NOMO-1 (cell line): ENCODE measurements at regions not wholly inside any gene's neighbourhood (a gene's known extent, or its start where the extent isn't known, plus 50 kb on each side); places are given as distances from the start of the nearest gene placed in this dataset.
"Not testable (repeated sequence)": the region's sequence is repeated elsewhere in the genome, so short reads cannot be mapped to it uniquely, and the experiment has no call there.

Source experiments
- DNase-seq, 2 experiments: peaks; one replicate each; lab custom pipeline; 2025; ENCODE audit not compliant: unreplicated experiment in 2 of 2; lab: John Stamatoyannopoulos, UW

- peak; percentile 20 to 25 for DNase-seq
These were observed 73.6 kb upstream of the CYP1B1 start for GRCh38 chr2:38149531-38149930.

GRCh38 chr2:38148501-38148900 is 72.5 kb upstream of the CYP1B1 start:
- DNase-seq, result peak; percentile 60 to 83

DNA sequence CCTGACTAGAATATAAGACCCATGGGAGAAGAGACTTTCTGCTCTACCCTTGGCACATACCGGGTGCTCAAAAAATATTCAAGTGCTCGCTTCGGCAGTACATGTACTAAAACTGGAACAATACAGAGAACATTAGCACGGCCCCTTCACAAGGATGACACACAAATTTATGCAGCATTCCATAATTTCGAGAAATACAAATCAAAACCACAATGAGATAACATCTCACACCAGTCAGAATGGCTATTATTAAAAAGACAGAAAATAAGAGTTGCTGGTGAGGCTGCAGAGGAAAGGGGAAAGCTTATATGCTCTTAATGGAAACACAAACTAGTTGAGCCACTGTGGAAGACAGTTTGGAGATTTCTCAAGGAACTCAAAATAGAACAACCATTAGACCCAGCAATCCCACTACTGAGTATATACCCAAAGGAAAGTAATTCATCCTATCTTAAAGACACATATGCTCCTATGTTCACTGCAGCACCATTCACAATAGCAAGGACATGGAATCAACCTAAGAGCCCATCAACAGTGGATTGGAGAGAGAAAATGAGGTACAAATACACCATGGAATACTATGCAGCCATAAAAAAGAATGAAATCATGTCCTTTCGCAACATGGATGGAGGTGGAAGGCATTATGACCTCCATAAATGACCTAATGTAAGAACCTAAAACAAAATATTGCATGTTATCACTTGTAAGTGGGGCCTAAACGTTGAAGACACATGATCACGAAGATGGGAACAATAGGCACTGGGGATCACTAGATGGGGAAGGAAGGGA is 71.6 kb upstream of the CYP1B1 start:
- no peak for DNase-seq

GRCh38 chr2:38146907-38147307 is 71.0 kb upstream of the CYP1B1 start:
- no peak for DNase-seq

- peak; percentile 33 to 35 for DNase-seq
These were observed 70.4 kb upstream of the CYP1B1 start for GRCh38 chr2:38146275-38146906.

GRCh38 chr2:38145236-38145635 is 69.3 kb upstream of the CYP1B1 start:
- DNase-seq, result no peak

GRCh38 chr2:38142627-38143026 is 66.7 kb upstream of the CYP1B1 start:
- DNase-seq, result no peak

- DNase-seq, result peak in 1 of 2 experiments; percentile 8
These were observed 65.5 kb upstream of the CYP1B1 start for GRCh38 chr2:38141501-38141900.

DNA sequence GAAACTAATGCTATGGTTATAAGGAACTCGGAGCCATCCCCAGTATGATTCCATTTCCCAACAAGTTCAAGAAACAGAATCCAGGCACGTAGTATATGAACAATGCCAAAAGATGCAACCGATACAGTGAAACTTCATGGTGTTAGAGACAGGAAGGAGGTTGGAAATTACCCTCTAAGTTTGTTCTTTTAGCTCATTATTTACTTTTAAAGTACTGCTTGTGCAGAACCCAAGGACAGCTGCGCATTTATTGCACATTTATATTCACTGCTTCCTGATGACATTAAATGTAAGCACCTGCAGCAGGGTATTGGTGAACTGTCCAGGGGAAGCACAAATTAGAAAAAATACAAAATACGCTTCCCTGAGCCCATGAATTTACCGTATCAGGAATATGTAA is 63.0 kb upstream of the CYP1B1 start:
- DNase-seq, result no peak

- DNase-seq, result no peak
These were observed 62.5 kb upstream of the CYP1B1 start for GRCh38 chr2:38138419-38138818.

DNA sequence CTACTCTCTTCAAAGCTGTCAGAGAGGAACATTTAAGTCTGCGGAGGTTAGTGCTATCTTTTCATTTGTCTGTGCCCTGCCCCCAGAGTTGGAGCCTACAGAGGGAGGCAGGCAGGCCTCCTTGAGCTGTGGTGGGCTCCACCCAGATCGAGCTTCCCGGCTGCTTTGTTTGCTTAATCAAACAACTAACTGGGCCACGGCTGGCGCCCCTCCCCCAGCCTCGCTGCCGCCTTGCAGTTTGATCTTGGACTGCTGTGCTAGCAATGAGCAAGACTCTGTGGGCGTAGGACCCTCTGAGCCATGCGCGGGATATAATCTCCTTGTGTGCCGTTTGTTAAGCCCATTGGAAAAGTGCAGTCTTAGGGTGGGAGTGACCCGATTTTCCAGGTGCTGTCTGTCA is 62.0 kb upstream of the CYP1B1 start:
- not testable (repeated sequence) for DNase-seq

DNA sequence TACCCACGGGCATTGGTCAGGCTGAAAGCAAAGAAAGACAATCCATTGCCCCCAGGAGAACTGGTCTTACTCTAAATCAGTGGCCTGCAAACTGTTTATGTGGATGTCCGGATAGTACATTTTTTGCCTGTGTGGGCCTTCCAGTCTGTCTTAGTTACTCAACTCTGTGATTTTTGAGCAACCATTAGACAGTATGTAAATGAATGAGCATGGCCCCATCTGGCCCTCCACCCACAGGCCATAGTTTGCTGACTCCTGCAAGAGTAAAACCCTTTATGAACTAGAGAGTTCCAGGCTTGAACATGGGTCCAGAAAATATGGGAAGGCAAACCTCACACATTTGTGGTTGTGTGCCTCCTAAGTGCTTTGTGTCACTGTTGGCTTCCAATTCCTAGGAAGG is 55.7 kb upstream of the CYP1B1 start:
- DNase-seq, result no peak

GRCh38 chr2:38130876-38131275 is 54.9 kb upstream of the CYP1B1 start:
- DNase-seq, result peak in 1 of 2 experiments; percentile 3

- peak; percentile 85 to 91 for DNase-seq
These were observed 54.0 kb upstream of the CYP1B1 start for GRCh38 chr2:38129987-38130386.

GRCh38 chr2:38129481-38129880 is 53.5 kb upstream of the CYP1B1 start:
- DNase-seq, result peak; percentile 39 to 55

DNA sequence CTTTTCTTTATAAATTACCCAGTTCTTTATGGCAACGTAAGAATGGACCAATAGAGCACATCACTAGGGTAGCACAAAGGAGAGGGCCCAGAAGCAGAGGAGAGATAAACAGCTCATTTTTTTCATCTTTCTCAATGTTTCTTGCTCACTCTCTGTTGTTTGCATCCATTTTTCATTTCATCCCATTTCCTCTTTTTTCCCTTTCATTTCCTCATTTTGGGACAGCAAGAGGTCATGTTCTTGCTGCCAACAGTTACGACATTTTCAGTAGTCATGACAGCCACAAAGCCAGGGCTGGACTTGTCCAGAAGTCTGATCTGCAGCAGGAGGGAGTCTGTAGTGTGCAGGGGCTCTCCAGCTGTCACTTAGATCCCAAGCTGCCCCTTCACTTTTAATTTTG is 52.7 kb upstream of the CYP1B1 start:
- peak; percentile 87 to 97 for DNase-seq

DNA sequence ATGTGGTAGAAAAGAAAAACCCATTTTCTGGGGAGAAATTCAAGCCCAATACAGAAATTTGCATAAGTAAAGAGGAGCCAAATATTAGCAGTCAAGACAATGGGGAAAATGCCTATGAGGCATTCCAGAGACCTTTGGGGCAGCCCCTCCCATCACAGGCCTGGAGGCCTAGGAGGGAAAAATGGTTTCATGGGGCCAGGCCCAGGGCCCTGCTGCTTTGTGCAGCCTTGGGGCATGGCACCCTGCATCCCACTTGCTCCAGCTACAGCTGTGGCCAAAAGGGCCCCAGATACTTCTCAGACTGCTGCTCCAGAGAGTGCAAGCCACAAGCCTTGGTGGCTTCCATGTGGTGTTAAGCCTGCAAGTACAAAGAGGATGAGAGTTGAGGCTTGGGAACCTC is 51.3 kb upstream of the CYP1B1 start:
- no peak for DNase-seq

DNA sequence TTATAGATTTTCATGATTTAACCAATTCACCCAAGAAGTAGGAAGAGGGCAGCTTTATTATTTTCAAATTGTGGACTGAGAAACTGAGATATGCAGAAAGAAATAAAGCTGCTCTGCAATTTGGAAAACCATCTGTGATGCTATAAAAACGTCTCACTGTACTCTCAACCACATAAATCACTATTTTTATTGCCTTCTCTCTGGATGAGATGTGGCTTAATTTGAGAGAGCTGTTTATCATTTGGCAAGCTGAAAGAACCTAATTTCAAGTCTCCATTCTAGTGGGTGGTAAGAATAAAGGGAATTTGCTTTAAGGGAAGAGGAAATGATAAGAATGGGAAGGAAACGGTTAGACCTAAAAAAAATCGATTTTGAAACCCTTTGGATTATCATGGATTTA is 49.9 kb upstream of the CYP1B1 start:
- peak; percentile 10 to 19 for DNase-seq
